ENCODE measurements at regions not wholly inside any gene's neighbourhood (a gene's known extent, or its start where the extent isn't known, plus 50 kb on each side); places are given as distances from the start of the nearest gene placed in this dataset.

DNA sequence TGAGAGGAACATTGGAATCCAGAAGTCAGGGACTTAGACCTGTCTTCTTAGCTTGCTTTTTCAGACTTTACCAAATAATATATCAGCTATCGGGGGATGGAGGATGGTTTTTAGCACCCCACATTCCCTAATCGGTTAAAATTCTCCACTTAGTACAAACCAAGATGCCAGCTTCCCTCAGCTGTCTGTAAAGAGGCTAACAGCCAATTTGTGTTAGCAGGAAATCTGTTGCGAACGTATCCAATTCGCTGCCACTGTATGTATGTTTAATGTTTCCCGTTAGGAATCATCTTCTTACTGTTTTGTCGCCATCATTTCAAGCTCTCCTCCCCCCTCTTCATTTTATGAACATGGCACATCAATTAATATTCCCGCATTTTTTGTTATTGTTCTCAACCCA lies 289.0 kb downstream of the BCL11B start:
- H3K4me3 ChIP-seq (ENCODE audit: control insufficient read depth, low read depth, low read length): no peak overlapping the region
- TF ChIP-seq, protein P1, sequence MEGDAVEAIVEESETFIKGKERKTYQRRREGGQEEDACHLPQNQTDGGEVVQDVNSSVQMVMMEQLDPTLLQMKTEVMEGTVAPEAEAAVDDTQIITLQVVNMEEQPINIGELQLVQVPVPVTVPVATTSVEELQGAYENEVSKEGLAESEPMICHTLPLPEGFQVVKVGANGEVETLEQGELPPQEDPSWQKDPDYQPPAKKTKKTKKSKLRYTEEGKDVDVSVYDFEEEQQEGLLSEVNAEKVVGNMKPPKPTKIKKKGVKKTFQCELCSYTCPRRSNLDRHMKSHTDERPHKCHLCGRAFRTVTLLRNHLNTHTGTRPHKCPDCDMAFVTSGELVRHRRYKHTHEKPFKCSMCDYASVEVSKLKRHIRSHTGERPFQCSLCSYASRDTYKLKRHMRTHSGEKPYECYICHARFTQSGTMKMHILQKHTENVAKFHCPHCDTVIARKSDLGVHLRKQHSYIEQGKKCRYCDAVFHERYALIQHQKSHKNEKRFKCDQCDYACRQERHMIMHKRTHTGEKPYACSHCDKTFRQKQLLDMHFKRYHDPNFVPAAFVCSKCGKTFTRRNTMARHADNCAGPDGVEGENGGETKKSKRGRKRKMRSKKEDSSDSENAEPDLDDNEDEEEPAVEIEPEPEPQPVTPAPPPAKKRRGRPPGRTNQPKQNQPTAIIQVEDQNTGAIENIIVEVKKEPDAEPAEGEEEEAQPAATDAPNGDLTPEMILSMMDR (IDR thresholded peaks at IDR 0.05; ENCODE audit: control insufficient read depth, insufficient read depth, low read depth, low read length, missing control alignments): no peak
- no peak for DNase-seq (ENCODE audit: low read depth)

DNA sequence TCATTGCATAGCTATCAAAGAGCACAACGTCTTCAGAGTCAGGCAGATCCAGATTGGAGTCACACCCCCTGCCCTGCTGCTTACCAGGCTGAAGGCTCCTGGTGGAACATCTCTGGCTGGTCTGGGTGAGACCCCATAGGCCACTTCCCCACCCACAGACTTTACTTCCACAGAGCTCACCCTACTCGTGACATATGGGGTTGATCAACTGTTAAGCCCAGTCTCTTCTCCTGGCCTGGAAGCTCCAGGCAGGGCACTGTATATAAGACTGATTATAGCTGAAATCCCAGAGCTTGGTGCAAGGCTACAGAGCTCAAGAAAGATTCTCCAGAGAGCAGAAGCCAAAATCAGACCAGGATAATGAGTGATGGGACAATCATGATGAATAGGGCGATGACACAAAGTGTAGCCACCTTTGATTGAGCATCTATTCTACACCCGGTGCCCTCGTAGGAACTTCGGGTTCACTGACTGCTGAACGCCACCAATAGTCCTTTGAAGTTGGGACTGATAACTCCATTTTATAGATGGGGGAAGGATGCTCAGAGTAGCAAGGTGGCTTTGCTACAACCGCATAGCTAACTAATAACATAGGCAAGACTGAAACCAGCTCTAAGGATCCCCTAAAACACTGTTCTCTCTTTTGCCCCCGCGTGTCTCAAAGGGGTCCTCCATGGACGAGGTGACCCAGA lies 287.8 kb downstream of the BCL11B start:
- no peak overlapping the region for H3K4me3 ChIP-seq (ENCODE audit: control insufficient read depth, low read depth, low read length)
- no peak for DNase-seq (ENCODE audit: low read depth)
- TF ChIP-seq, protein P1 (IDR thresholded peaks at IDR 0.05; ENCODE audit: control insufficient read depth, insufficient read depth, low read depth, low read length, missing control alignments): no peak

DNA sequence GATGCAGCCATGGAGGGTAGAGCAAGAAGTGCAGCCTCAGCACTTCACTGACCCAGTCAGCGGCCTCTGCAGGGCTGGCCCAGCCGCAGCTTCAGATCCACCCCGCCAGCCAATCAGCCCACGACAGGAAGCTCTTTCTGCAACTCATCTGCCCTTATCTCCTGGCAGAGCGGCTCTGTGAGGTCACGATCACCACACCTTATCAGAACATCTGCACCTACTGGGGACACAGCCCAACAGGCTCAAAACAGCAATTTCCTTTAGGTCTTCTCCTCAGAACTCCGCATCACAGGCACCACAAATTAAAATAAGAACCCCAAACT lies 287.3 kb downstream of the BCL11B start:
- no peak overlapping the region for H3K4me3 ChIP-seq (ENCODE audit: control insufficient read depth, low read depth, low read length)
- TF ChIP-seq, protein P1 (IDR thresholded peaks at IDR 0.05; ENCODE audit: control insufficient read depth, insufficient read depth, low read depth, low read length, missing control alignments): no peak
- no peak for DNase-seq (ENCODE audit: low read depth)

DNA sequence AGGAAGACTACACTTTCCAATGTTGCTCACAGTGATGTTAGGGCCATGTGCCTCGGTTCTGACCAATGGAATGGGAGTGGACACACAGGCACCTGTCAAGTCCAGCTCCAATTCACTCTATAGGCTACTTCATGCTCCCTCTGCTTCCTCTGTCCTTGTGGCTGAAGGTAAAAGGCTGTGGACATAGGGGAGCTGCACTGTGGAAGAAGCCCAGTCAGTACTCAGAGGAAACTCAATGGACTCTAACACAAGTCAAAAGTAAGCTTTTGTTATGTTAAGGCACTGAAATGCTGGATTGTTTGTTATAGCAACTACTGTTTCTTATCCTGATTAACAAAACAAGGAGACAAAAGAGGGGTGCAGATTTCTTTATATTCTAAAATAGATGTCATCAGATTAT lies 278.2 kb downstream of the BCL11B start:
- TF ChIP-seq, protein P1 (IDR thresholded peaks at IDR 0.05; ENCODE audit: control insufficient read depth, insufficient read depth, low read depth, low read length, missing control alignments): no peak
- DNase-seq (ENCODE audit: low read depth): no peak
- no peak overlapping the region for H3K4me3 ChIP-seq (ENCODE audit: control insufficient read depth, low read depth, low read length)

DNA sequence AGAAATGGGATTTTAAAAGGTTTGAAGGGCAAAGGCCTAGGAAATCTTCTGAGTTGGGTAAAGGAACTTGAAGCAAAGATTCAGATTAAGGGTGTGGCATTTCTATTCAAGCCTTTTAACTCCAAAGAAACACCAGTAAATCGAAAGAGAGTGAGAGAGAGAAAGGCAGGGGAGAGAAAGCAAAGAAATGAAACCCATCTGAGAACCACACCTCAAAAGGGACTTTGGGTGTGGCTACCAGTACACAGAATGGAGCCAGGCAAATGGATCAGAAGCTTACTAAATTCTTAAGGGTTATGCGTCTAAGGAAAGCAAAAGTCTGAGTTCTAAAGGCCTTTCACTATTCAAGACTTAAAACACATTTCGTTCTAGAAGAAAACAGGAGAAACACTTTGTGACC lies 277.4 kb downstream of the BCL11B start:
- TF ChIP-seq, protein P1 (IDR thresholded peaks at IDR 0.05; ENCODE audit: control insufficient read depth, insufficient read depth, low read depth, low read length, missing control alignments): no peak
- DNase-seq (ENCODE audit: low read depth): no peak

DNA sequence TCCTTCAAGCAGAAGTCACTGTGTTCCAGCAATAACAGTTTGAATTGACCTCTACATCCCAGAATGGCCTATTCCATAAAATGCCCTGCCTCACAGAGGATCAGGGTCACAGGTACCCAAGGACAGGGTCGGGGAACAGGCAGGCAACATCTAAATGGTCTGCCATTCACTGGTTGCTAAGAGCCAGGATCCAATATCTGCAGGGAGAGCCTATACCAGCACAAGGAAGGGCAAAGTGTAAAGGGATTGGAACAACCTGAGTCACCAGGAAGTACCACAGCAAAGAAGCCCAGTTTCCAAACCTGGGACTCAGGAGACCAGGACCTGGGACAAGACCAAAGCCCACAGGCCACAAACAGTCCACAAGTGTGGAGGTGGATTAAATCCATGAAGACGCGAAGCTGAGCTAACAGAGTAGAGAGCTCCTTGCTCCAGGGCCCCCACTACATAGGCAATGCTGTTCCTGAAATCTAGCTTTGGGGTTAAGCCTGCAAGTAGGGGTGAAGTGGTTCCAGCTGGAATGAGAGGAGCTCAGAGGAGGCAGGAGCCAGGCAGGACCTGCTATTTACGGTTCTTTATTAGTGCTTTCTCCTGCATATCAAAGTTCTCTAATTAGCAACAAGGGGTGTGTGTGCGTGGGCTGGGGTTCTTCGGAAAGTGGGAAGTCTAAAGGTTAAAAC lies 274.3 kb downstream of the BCL11B start:
- TF ChIP-seq, protein P1 (IDR thresholded peaks at IDR 0.05; ENCODE audit: control insufficient read depth, insufficient read depth, low read depth, low read length, missing control alignments): no peak
- no peak for DNase-seq (ENCODE audit: low read depth)
- no peak overlapping the region for H3K4me3 ChIP-seq (ENCODE audit: control insufficient read depth, low read depth, low read length)

More for the DNA sequence above, 277.4 kb downstream of the BCL11B start:
- H3K4me3 ChIP-seq (ENCODE audit: control insufficient read depth, low read depth, low read length): no peak overlapping the region

Data from AG09309 (cell line).